H9 (cell line): ENCODE measurements at regions not wholly inside any gene's neighbourhood (a gene's known extent, or its start where the extent isn't known, plus 50 kb on each side); places are given as distances from the start of the nearest gene placed in this dataset.

Source experiments
- DNase-seq: peaks from one replicate; pipeline ENCODE4 v3.0.0-alpha.2; 2017
- H2AFZ ChIP-seq: one replicate; pipeline ENCODE4 v1.6.1; 2013; ENCODE audit warnings: mild to moderate bottlenecking, low read length, control low read depth, moderate library complexity
- H2AK5ac ChIP-seq: 2 replicates; pipeline ENCODE4 v1.6.1; 2013; ENCODE audit warnings: low read length, control low read depth, mixed read lengths; ENCODE audit not compliant: insufficient read length
- H2BK120ac ChIP-seq: one replicate; pipeline ENCODE4 v1.6.1; 2013; ENCODE audit warnings: low read depth, mild to moderate bottlenecking, low read length, control low read depth, inconsistent platforms; ENCODE audit not compliant: poor library complexity, severe bottlenecking
- H2BK12ac ChIP-seq: 2 replicates; pipeline ENCODE4 v1.6.1; 2013; ENCODE audit warnings: low read length, control low read depth, mixed read lengths, low read depth; ENCODE audit not compliant: insufficient read length
- H2BK15ac ChIP-seq: 2 replicates; pipeline ENCODE4 v1.6.1; 2013; ENCODE audit warnings: low read depth, low read length, control low read depth
- H2BK20ac ChIP-seq: one replicate; pipeline ENCODE4 v1.6.1; 2013; ENCODE audit warnings: low read depth, mild to moderate bottlenecking, low read length, control low read depth, inconsistent platforms; ENCODE audit not compliant: poor library complexity, severe bottlenecking
- H2BK5ac ChIP-seq: 2 replicates; pipeline ENCODE4 v1.6.1; 2013; ENCODE audit warnings: low read length, control low read depth, mixed read lengths; ENCODE audit not compliant: insufficient read length
- H3K14ac ChIP-seq: 2 replicates; pipeline ENCODE4 v1.6.1; 2013; ENCODE audit warnings: low read length, control low read depth; ENCODE audit not compliant: insufficient read depth
- H3K18ac ChIP-seq: 2 replicates; pipeline ENCODE4 v1.6.1; 2013; ENCODE audit warnings: low read depth, mild to moderate bottlenecking, mixed read lengths, low read length, control low read depth; ENCODE audit not compliant: insufficient read length
- H3K23ac ChIP-seq: 2 replicates; pipeline ENCODE4 v1.6.1; 2013; ENCODE audit warnings: low read length, control low read depth, mixed read lengths, low read depth; ENCODE audit not compliant: insufficient read length
- H3K23me2 ChIP-seq: 2 replicates; pipeline ENCODE4 v1.6.1; 2013; ENCODE audit warnings: low read depth, mild to moderate bottlenecking, mixed read lengths, low read length, control low read depth; ENCODE audit not compliant: insufficient read length, poor library complexity, severe bottlenecking
- H3K27ac ChIP-seq: 2 replicates; pipeline ENCODE4 v1.5.1; 2013; ENCODE audit warnings: low read length, control low read depth, mixed read lengths, low read depth; ENCODE audit not compliant: insufficient read length
- H3K27me3 ChIP-seq: 2 replicates; pipeline ENCODE4 v1.6.1; 2013; ENCODE audit warnings: low read length, control low read depth, inconsistent platforms; ENCODE audit not compliant: insufficient read depth
- H3K4ac ChIP-seq: 2 replicates; pipeline ENCODE4 v1.6.1; 2013; ENCODE audit warnings: low read depth, mild to moderate bottlenecking, control low read depth, inconsistent platforms, low read length, moderate library complexity
- H3K4me1 ChIP-seq: 2 replicates; pipeline ENCODE4 v1.6.1; 2013; ENCODE audit warnings: low read length, control low read depth, inconsistent platforms; ENCODE audit not compliant: insufficient read depth
- H3K4me2 ChIP-seq: 2 replicates; pipeline ENCODE4 v1.6.1; 2013; ENCODE audit warnings: low read length, control low read depth, mixed read lengths; ENCODE audit not compliant: insufficient read length, insufficient read depth
- H3K56ac ChIP-seq: 2 replicates; pipeline ENCODE4 v1.6.1; 2013; ENCODE audit warnings: low read depth, mild to moderate bottlenecking, mixed read lengths, low read length, control low read depth; ENCODE audit not compliant: insufficient read length
- H3K79me1 ChIP-seq: 2 replicates; pipeline ENCODE4 v1.6.1; 2013; ENCODE audit warnings: low read depth, mild to moderate bottlenecking, moderate library complexity, low read length, control low read depth, inconsistent platforms; ENCODE audit not compliant: insufficient read depth, poor library complexity, severe bottlenecking
- H3K79me2 ChIP-seq: 2 replicates; pipeline ENCODE4 v1.6.1; 2013; ENCODE audit warnings: low read length, control low read depth, inconsistent platforms; ENCODE audit not compliant: insufficient read depth
- H3K9ac ChIP-seq: 2 replicates; pipeline ENCODE4 v1.6.1; 2013; ENCODE audit warnings: low read length, control low read depth, mixed read lengths; ENCODE audit not compliant: insufficient read length; ENCODE audit errors: extremely low read depth
- H3K9me3 ChIP-seq: one replicate; pipeline ENCODE4 v1.6.1; 2013; ENCODE audit warnings: low read depth, low read length, inconsistent platforms; ENCODE audit not compliant: control insufficient read depth
- H3T11ph ChIP-seq: one replicate; pipeline ENCODE4 v1.6.1; 2013; ENCODE audit warnings: mild to moderate bottlenecking, low read length, control low read depth, inconsistent platforms
- H4K20me1 ChIP-seq: one replicate; pipeline ENCODE4 v1.6.1; 2013; ENCODE audit not compliant: control insufficient read depth, insufficient read length, insufficient read depth
- H4K5ac ChIP-seq: 2 replicates; pipeline ENCODE4 v1.6.1; 2013; ENCODE audit warnings: low read depth, mild to moderate bottlenecking, mixed read lengths, low read length, control low read depth; ENCODE audit not compliant: insufficient read length
- H4K8ac ChIP-seq: replicated peaks from 2 replicates; pipeline ENCODE4 v1.6.1; 2013; ENCODE audit warnings: low read length, control low read depth, mixed read lengths, low read depth; ENCODE audit not compliant: insufficient read length
- H4K91ac ChIP-seq: 2 replicates; pipeline ENCODE4 v1.6.1; 2013; ENCODE audit warnings: low read depth, mild to moderate bottlenecking, moderate library complexity, mixed read lengths, low read length, control low read depth; ENCODE audit not compliant: insufficient read length
- H3K27ac Mint-ChIP-seq, 3 experiments: 2 replicates in 2 of 3; 3 replicates in 1 of 3; pipeline ENCODE4 v1.8.0; 2020 to 2021; ENCODE audit warnings: mixed read lengths in 3 of 3, mild to moderate bottlenecking in 1 of 3, moderate library complexity in 1 of 3
- H3K27me3 Mint-ChIP-seq: 2 replicates; pipeline ENCODE4 v1.8.0; 2021; ENCODE audit warnings: low read depth, mild to moderate bottlenecking, moderate library complexity, mixed read lengths
- H3K36me3 Mint-ChIP-seq, 3 experiments: 2 replicates in 2 of 3; 3 replicates in 1 of 3; pipeline ENCODE4 v1.8.0; 2020 to 2021; ENCODE audit warnings: low read depth in 3 of 3, mixed read lengths in 3 of 3; ENCODE audit not compliant: insufficient read depth in 1 of 3
- H3K4me1 Mint-ChIP-seq, 2 experiments: 2 replicates each; pipeline ENCODE4 v1.8.0; 2020; ENCODE audit warnings: mixed read lengths in 2 of 2
- H3K4me3 Mint-ChIP-seq, 2 experiments: 2 replicates in 1 of 2; 3 replicates in 1 of 2; pipeline ENCODE4 v1.8.0; 2020 to 2021; ENCODE audit warnings: mild to moderate bottlenecking in 2 of 2, mixed read lengths in 2 of 2, moderate library complexity in 1 of 2
- H3K9me3 Mint-ChIP-seq, 2 experiments: 2 replicates in 1 of 2; 3 replicates in 1 of 2; pipeline ENCODE4 v1.8.0; 2020; ENCODE audit warnings: mild to moderate bottlenecking in 2 of 2, mixed read lengths in 2 of 2, moderate library complexity in 1 of 2
- CTCF ChIP-seq: fragments of 200-600 bp; sonication (generic); conservative IDR thresholded peaks from 3 replicates; pipeline ENCODE4 v1.8.0; 2021; ENCODE audit warnings: antibody characterized with exemption, mild to moderate bottlenecking
- WGBS: extraction: QIAGEN DNeasy Blood & Tissue Kit; methylation state at CpG from one replicate; pipeline ENCODE4 v1.1.7; 2013; ENCODE audit warnings: missing lambda C conversion rate, low lambda C conversion rate, mixed read lengths; ENCODE audit not compliant: insufficient read length; ENCODE audit errors: extremely low coverage; 5-methylcytosine and 5-hydroxymethylcytosine counted together

GRCh38 chr3:177362626-177363025 is 165.3 kb upstream of the TBL1XR1 start:
- Histone ChIP-seq H2AFZ (no peak overlapping the region), H3K18ac (no peak overlapping the region), H4K5ac (no peak overlapping the region), H2BK20ac (no peak overlapping the region), H4K91ac (no peak overlapping the region), H2BK5ac (no peak overlapping the region), H3K23me2 (no peaks in the 10 kb centered on the region), H3K27ac (no peak overlapping the region), H3K4me1 (peaks cover 7% of the 10 kb centered on the region; the same call in 1 of the 2 replicates), H3K4me2 (no peak overlapping the region), H3K79me1 (no peaks in the 10 kb centered on the region), H3K4ac (no peak overlapping the region), H3K9ac (no peak overlapping the region), H4K8ac (no peak overlapping the region), H2BK15ac (no peak overlapping the region), H3K56ac (no peak overlapping the region), H2BK120ac (no peak overlapping the region), H3K14ac (no peak overlapping the region), H4K20me1 (no peaks in the 10 kb centered on the region), H3K23ac (no peak overlapping the region), H3T11ph (no peak overlapping the region), H3K9me3 (no peaks in the 10 kb centered on the region), H2AK5ac (no peak overlapping the region), H3K27me3 (no peaks in the 10 kb centered on the region), H2BK12ac (no peak overlapping the region), H3K79me2 (no peaks in the 10 kb centered on the region)
- Mint-ChIP-seq H3K4me3 (no peak overlapping the region), H3K9me3 (no peaks in the 10 kb centered on the region; a peak in 2 of 5 replicates), H3K27ac (0 out of 7 replicates have a peak overlapping the region, but pooled peaks of 1 of the 3 experiments have one; percentile 55), H3K36me3 (no peaks in the 10 kb centered on the region), H3K27me3 (peaks cover 5% of the 10 kb centered on the region; the same call in 1 of the 2 replicates), H3K4me1 (peaks cover 33 to 39% of the 10 kb centered on the region in 2 experiments)
- TF ChIP-seq CTCF, result no peak
- no peak for DNase-seq
- WGBS, result no CpG with 5 or more reads among the region's 2 CpGs
